ENCODE measurements at regions not wholly inside any gene's neighbourhood (a gene's known extent, or its start where the extent isn't known, plus 50 kb on each side); places are given as distances from the start of the nearest gene placed in this dataset.

- no peak for TF ChIP-seq CTCF (IDR thresholded peaks at IDR 0.05)
- no peak for TF ChIP-seq POLR2A (IDR thresholded peaks at IDR 0.05)
These were observed 192.6 kb upstream of the ST6GAL2 start for GRCh38 chr2:107078584-107078983.
